ENCODE measurements at regions not wholly inside any gene's neighbourhood (a gene's known extent, or its start where the extent isn't known, plus 50 kb on each side); places are given as distances from the start of the nearest gene placed in this dataset.

DNA sequence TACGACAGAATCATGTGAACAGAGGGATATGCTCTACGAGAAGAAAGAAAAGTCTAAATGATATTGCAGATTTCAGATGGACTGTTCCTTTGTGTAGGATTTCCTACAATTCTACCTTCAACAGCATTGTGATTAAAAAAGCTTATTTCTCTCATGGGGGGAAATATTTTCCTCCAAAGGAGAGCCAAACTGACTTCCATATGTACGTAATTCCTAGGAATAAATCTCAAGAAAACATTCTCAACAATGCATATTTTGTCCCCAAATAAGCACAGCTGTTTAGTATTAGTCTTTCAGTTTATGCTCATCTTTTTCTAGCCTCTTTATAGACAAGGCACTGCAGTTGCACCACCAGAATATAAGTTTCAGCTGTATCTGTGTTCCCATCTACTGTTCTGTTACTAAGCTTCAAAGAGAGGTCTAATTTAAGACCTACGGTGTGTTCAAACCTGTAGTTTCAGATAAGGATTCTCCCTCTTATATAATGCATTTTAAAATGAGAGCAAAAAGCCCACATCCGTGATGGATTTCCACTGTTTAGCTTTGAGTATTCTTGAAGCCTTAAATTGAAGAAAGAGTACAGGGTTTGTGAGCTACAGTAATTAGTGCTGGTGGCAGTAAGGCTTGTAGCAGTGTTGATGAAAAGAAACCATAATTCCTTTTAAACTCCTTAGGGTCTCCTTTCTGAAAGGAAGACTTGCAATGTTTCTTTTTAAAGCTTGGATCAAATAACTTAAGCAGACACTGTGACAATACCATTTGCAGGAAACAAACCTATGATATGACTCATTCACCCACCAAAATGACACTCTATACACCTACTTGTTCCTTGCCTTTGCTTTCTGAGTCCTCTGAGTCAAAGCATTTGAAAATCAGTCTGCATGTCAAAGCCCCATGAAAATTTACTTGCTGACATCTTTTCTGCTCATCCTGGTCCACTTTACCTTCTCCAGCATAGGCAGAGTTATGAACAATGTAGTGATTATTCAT, 754.1 kb downstream of the NOVA1 start:
- TF ChIP-seq, protein P1, sequence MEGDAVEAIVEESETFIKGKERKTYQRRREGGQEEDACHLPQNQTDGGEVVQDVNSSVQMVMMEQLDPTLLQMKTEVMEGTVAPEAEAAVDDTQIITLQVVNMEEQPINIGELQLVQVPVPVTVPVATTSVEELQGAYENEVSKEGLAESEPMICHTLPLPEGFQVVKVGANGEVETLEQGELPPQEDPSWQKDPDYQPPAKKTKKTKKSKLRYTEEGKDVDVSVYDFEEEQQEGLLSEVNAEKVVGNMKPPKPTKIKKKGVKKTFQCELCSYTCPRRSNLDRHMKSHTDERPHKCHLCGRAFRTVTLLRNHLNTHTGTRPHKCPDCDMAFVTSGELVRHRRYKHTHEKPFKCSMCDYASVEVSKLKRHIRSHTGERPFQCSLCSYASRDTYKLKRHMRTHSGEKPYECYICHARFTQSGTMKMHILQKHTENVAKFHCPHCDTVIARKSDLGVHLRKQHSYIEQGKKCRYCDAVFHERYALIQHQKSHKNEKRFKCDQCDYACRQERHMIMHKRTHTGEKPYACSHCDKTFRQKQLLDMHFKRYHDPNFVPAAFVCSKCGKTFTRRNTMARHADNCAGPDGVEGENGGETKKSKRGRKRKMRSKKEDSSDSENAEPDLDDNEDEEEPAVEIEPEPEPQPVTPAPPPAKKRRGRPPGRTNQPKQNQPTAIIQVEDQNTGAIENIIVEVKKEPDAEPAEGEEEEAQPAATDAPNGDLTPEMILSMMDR (IDR thresholded peaks at IDR 0.05) = no peak
- TF ChIP-seq POLR2A (IDR thresholded peaks at IDR 0.05) = no peak
